ENCODE measurements at regions not wholly inside any gene's neighbourhood (a gene's known extent, or its start where the extent isn't known, plus 50 kb on each side); places are given as distances from the start of the nearest gene placed in this dataset.

DNA sequence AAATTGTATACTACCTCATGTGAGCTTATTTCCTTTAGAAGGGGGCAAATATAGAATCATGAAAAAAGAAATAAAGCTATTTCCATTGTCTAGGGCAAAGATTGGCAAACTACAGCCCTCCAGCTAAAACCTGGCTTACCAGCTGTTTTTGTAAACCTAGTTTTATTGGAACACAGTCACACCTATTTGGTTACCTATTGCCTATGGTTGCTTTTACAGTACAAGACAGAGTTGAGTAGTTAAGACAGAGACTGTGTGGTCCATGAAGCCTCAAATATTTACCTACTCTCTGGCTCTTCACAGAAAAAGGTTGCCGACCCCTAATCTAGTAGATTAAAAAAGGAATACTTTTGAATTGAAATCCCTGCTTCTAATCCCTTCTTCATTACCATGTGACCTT is 88.8 kb upstream of the ENPP6 start:
- WGBS (ENCODE audit: extremely low coverage, insufficient read length, low lambda C conversion rate), result no CpG with 5 or more reads among the region's 1 CpG
- no peak overlapping the region for H4K91ac ChIP-seq (ENCODE audit: insufficient read length, low read depth, low read length)
- Mint-ChIP-seq H3K9me3 (peaks cover 11% of the 10 kb centered on the region in 2 experiments), H3K27me3 (ENCODE audit: low read depth) (no peaks in the 10 kb centered on the region), H3K4me3 (no peak overlapping the region), H3K27ac (no peak overlapping the region), H3K36me3 (ENCODE audit: insufficient read depth in 1 of 3, low read depth in 3 of 3) (peaks cover 2 to 10% (median 6%) of the 10 kb centered on the region in 3 experiments; a peak in 5 of 7 replicates), H3K4me1 (peaks cover 5 to 7% of the 10 kb centered on the region in 2 experiments; a peak in 3 of 4 replicates)
- no peak overlapping the region for H2AFZ ChIP-seq (ENCODE audit: low read length)
- no peak overlapping the region for H3K4me2 ChIP-seq (ENCODE audit: insufficient read depth, insufficient read length, low read length)
- H3K56ac ChIP-seq (ENCODE audit: insufficient read length, low read depth, low read length), result no peak overlapping the region
- no peak overlapping the region for H3K4ac ChIP-seq (ENCODE audit: low read depth, low read length)
- H3K14ac ChIP-seq (ENCODE audit: insufficient read depth, low read length), result no peak overlapping the region
- H2BK5ac ChIP-seq (ENCODE audit: insufficient read length, low read length), result no peak overlapping the region
- no peak overlapping the region for H2BK15ac ChIP-seq (ENCODE audit: low read depth, low read length)
- no peak overlapping the region for H3K27ac ChIP-seq (ENCODE audit: insufficient read length, low read depth, low read length)
- no peaks in the 10 kb centered on the region for H3K4me1 ChIP-seq (ENCODE audit: insufficient read depth, low read length)
- H3T11ph ChIP-seq (ENCODE audit: low read length), result no peak overlapping the region
- no peak overlapping the region for H3K23ac ChIP-seq (ENCODE audit: insufficient read length, low read depth, low read length)
- H4K8ac ChIP-seq (replicated peaks; ENCODE audit: insufficient read length, low read depth, low read length), result no peak overlapping the region
- H2AK5ac ChIP-seq (ENCODE audit: insufficient read length, low read length), result no peak overlapping the region
- H2BK12ac ChIP-seq (ENCODE audit: insufficient read length, low read depth, low read length), result no peak overlapping the region
- no peak overlapping the region for H2BK20ac ChIP-seq (ENCODE audit: low read depth, low read length, poor library complexity, severe bottlenecking)
- H3K27me3 ChIP-seq (ENCODE audit: insufficient read depth, low read length), result no peaks in the 10 kb centered on the region
- H3K79me2 ChIP-seq (ENCODE audit: insufficient read depth, low read length), result no peaks in the 10 kb centered on the region
- H3K79me1 ChIP-seq (ENCODE audit: insufficient read depth, low read depth, low read length, poor library complexity, severe bottlenecking), result no peaks in the 10 kb centered on the region
- no peaks in the 10 kb centered on the region for H3K9me3 ChIP-seq (ENCODE audit: control insufficient read depth, low read depth, low read length)
- H4K5ac ChIP-seq (ENCODE audit: insufficient read length, low read depth, low read length), result no peak overlapping the region
- H4K20me1 ChIP-seq (ENCODE audit: control insufficient read depth, insufficient read depth, insufficient read length), result no peaks in the 10 kb centered on the region
- no peak for TF ChIP-seq CTCF (conservative IDR thresholded peaks at IDR 0.05)
- H3K18ac ChIP-seq (ENCODE audit: insufficient read length, low read depth, low read length), result no peak overlapping the region
- no peak overlapping the region for H3K9ac ChIP-seq (ENCODE audit: extremely low read depth, insufficient read length, low read length)
- H2BK120ac ChIP-seq (ENCODE audit: low read depth, low read length, poor library complexity, severe bottlenecking), result no peak overlapping the region
- no peaks in the 10 kb centered on the region for H3K23me2 ChIP-seq (ENCODE audit: insufficient read length, low read depth, low read length, poor library complexity, severe bottlenecking)
- no peak for DNase-seq
